Colon (tissue), 2 donors: ENCODE measurements at regions not wholly inside any gene's neighbourhood (a gene's known extent, or its start where the extent isn't known, plus 50 kb on each side); places are given as distances from the start of the nearest gene placed in this dataset.

ENCODE experiments used
- FAIRE-seq: peaks from 2 replicates; lab custom pipeline; 2012; peaks lifted over from hg19 to GRCh38; lab: Jason Lieb, UNC
- donor health status: control.
- donor health status: control.

GRCh38 chr16:65543781-65544740 is 422.2 kb upstream of the CDH11 start:
- no peak for FAIRE-seq

GRCh38 chr16:65541646-65542045 is 419.8 kb upstream of the CDH11 start:
- no peak for FAIRE-seq

DNA sequence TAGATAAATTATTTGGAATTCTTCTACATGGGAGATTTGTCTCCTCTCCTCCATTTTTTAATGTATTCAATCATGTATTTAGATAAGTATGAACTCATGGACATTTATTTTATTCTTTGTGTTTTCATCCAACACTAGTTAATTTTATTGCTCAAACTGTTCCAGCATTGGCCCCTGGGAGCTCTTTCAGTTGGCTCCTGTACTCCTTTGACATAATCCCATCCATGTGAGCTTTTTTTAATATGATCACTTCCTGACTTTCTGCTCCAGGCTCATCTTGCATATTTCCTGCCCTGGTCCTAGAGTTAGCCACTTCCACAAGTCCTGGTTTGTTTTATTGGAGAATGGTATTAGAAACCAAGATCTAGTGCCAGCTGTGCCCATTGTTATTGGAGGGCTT is 419.0 kb upstream of the CDH11 start:
- no peak for FAIRE-seq

DNA sequence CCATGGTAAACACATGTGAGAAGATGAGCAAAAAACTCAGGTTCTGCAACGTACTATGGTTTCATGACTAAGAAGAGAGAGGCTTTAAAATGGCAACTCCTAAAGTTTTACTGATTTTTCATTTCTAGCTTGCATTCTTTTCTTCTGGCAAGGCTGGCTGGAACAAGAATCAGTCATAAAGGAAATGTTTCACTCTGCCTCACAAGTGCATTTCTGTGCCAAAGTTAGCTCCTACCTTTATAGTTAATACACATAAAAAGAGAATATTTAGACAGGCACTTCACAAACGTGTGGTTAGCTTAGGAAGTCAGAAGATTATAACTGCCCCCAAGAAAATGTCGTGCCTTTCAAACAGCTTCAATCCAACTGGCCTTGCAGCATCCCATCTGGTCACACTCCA is 417.1 kb upstream of the CDH11 start:
- FAIRE-seq, result no peak

DNA sequence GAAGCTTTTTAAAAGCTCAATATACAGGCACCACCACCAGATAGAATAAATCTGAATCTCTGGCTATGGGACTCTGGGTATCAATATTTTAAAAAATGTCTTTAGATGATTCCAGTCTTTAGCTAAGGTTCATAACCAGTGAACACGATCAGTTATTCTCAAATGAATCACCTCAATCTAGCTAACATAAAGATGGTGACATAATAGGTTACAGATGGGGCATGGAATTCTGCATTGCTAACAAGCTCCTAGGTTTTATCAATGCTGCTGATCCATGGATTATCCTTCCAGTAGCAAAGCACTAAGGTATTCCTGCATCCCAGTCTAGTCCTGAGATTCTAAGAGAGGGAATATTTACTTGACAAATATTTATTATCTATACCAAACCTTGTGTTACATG is 415.5 kb upstream of the CDH11 start:
- FAIRE-seq, result no peak

- no peak for FAIRE-seq
Observed at GRCh38 chr16:65534121-65534528, 412.3 kb upstream of the CDH11 start.

DNA sequence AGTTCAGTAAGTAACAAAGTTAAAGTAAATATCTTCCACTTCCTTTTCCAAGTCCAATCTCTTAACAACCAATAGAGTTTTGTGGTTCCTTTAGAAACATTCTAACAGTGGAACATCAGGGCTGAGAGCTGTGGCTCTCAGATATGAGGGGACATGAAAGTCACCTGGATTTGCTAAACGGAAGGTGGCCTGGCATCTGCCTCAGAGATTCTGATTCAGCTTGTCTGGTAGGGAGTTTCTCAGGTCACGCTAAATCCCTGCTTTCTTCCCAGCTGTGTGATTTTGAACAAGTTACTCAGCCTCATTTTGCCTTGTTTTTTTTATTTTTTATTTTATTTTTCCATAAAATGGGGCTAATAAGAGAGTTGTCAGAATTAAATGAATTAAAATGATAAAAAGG is 411.0 kb upstream of the CDH11 start:
- no peak for FAIRE-seq

DNA sequence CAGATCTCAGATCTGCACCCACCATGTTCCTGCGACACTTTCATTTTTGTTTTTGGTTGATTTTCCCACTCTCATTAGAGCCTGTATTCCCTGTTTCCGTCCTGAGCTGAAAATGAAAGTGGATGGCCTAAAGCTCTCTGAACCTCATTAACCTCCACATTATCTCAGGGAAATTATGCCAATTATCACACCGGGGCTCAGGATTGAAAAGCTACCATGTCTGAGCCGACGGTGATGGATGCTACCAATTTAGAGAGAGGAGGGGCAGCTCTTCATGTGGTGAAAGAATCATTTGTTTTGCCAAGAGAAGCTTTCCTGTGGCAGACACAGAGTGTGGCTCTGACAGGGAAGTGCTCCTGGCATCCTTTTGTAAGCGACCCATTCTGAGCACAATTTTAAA is 410.4 kb upstream of the CDH11 start:
- no peak for FAIRE-seq

GRCh38 chr16:65531475-65531874 is 409.6 kb upstream of the CDH11 start:
- FAIRE-seq, result no peak

DNA sequence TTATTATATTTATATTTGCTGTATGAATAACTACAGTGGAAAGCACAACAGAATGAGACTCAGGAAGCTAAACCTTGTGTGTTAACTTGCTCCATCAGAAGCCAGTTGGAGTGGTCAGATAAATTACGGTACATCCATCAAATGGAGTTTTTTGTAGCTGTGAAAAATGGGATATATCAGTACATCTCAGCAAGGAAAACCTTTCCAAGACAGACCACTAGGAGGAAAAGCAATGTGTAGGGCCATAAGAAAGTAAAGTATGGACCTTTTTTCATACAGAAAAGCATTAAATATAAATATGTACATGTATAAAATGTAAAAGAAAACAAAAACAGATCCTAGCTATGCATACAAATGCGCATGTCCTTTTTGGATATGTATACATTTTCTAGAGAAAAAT is 403.8 kb upstream of the CDH11 start:
- no peak for FAIRE-seq

DNA sequence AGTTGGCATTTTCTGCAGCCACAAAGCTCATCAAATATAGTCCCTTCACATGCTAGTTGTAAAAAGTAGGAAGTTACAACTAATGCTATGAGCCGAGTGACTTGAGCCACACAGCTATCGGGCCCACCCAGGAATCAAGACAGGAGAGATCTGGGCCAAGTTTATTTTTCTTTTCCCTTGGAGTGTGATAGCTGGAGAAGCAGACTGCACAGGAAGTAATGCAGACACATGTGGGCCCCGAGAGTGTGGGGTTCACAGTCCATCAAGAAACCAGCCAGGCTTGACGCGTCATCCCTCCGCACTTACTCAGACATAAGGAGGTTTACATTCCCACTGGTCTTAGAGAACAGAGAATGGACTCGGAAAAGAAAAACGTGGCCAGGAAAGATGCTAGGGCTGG is 403.1 kb upstream of the CDH11 start:
- FAIRE-seq, result no peak

DNA sequence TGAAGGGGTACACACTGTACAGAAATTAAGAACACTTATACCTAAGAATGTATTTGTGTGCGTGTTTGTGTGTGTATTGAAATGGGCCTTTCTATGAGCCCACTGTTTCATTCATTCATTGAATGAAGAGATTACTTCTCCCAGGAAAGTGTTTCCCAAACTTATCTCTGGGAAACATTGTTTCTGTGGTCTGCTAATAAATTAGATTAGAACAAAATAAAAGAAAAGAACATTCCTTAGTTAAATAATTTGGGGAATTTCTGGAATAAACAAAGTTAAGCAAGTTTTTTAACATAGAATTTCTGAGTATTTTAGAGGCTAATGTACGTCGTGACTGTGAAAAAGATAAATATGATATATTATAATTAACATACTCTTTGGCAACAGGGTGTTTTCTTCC is 402.4 kb upstream of the CDH11 start:
- FAIRE-seq, result no peak

DNA sequence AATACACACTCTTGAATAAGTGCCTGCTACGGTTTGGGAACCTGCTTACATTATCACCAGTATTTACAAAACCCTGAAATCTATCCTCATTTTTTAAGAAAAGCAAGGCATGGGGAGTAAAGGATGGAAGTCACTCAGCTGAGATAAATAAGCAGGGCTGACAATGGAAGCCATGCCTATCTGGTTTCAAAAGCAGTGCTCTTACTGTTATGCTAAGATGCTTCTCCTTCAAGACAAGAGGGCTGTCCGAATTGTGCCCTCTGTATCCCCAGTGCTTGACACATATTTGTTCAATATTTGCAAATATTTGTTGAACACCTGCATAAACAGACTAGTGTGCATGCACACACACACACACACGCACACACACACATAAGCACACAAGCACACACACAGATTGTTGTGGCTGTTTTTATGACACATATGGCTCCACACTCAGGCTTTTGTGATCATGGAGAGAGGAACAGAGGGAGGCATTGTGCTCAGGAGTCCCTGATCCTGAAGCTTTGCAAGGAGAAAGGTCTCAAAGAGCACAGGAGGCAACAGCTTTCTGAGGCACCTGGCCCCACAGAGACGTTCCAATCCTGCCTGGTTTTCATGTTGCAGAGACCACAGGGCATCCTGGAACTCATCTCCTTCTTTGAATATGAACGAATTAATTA is 401.6 kb upstream of the CDH11 start:
- FAIRE-seq, result no peak

GRCh38 chr16:65522412-65522811 is 400.5 kb upstream of the CDH11 start:
- no peak for FAIRE-seq

DNA sequence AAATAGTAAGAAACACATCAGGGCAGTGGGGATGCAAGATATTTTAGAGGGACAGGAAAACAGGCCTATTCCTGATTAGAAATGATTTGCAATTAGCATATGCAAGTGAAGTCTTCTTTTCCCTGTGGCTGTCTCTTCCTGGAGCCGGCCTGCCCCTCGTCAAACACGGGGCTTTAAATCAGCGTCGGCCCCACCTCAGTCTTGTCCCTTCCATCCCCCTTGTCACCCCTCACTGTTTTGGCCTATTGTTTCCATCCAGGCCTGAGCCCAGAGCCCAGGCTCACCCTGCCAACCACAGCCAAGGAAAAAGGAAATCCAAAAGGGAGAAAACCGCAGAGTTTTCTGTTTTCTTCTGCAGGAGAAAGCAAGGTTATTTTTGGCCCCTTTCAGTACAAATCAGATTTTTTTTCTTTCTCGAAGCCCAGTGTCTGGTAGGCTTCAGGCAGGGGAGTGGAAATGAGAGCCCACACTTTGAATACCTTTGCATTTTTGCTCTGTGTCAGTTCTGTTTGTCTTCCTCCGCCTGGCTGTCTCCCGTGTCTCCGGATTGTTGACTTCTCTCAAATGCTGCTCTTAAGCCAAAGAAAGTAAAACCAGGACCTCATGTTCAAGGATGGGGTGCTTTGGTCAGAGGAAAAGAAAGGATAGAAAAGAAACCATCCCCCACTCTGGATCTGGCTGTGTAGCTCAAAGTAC is 399.9 kb upstream of the CDH11 start:
- FAIRE-seq, result no peak

- FAIRE-seq, result no peak
Observed at GRCh38 chr16:65519402-65519801, 397.5 kb upstream of the CDH11 start.

GRCh38 chr16:65515193-65515592 is 393.3 kb upstream of the CDH11 start:
- FAIRE-seq, result no peak

GRCh38 chr16:65510850-65511249 is 389.0 kb upstream of the CDH11 start:
- FAIRE-seq, result no peak

DNA sequence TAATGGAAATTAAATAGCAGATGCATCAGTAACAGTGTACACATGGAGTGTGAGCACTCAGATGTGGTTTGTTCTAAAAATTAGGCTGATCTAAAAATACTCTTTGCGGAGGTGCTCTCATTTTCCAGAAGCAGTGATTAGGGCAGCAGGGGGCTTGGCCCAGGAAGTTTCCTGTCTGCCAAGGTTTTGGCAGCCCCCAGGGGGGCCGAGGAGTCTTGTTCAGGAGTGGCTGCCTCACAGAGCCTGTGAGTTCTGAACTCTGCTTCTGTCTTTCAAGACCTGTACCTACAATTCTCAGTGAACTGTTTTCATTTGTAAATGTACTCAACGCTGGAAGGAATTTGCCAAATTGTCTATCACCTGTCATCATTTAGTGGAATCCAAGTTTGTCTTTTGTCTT is 388.4 kb upstream of the CDH11 start:
- FAIRE-seq, result no peak

- FAIRE-seq, result no peak
Observed at GRCh38 chr16:65509172-65509571, 387.3 kb upstream of the CDH11 start.

- FAIRE-seq, result no peak
Observed at GRCh38 chr16:65500919-65501318, 379.1 kb upstream of the CDH11 start.

GRCh38 chr16:65500007-65500406 is 378.1 kb upstream of the CDH11 start:
- no peak for FAIRE-seq

DNA sequence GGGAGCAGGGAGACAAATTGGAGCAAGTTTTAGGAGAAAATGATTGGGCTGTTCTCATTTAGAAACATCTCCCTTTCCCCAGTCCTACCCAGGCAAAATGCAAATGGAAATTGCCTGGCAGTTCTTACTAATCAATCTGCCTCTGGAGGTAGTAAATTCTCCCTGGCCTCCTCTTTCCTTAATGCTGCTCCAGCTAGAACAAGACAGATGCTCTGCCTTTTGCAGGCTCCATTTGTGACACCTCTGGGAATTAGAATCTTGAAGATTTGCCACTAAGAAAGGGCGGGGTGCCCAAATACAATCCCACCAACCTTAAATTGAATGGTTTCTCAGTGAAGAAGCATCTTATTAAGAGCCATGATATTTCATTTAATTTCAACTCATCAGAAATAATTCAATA is 377.7 kb upstream of the CDH11 start:
- FAIRE-seq, result no peak
